ENCODE measurements at regions not wholly inside any gene's neighbourhood (a gene's known extent, or its start where the extent isn't known, plus 50 kb on each side); places are given as distances from the start of the nearest gene placed in this dataset.

- POLR2A ChIA-PET = no interaction called here
- no peaks in the 10 kb centered on the region for H3K27me3 Mint-ChIP-seq
- no peaks in the 10 kb centered on the region for H3K9me3 Mint-ChIP-seq
- H3K27ac Mint-ChIP-seq = no peak overlapping the region
- DNase-seq = no peak
- no peak overlapping the region for H3K4me3 Mint-ChIP-seq
- no peaks in the 10 kb centered on the region for H3K4me1 Mint-ChIP-seq
- CTCF ChIA-PET = no interaction called here
- no peaks in the 10 kb centered on the region for H3K36me3 Mint-ChIP-seq (ENCODE audit: low read depth)
Measured at GRCh38 chr13:74620308-74620707, 486.1 kb upstream of the KLF12 start.

DNA sequence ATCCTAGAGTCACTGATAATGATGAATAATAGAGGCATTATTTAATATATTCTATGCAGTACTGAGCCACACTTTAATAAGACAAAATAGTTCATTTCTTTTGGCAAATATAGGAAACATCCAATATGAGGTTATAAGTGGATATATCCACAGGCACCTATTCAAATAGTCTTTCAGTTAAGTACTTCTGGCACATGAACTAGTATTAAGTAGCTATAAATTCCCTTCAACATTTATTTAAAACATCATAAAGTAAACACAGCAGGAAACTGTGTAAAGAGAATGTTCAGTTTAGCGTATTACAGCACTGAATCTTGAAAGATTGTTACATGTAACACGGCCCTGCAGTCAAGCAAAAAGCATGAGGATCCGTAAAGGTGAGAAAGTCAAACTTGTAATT lies 463.3 kb upstream of the KLF12 start:
- DNase-seq = no peak
- H3K27me3 Mint-ChIP-seq = peaks cover 3% of the 10 kb centered on the region
- CTCF ChIA-PET = no interaction called here
- POLR2A ChIA-PET = no interaction called here
- H3K9me3 Mint-ChIP-seq = no peaks in the 10 kb centered on the region
- no peak overlapping the region for H3K4me3 Mint-ChIP-seq
- H3K36me3 Mint-ChIP-seq (ENCODE audit: low read depth) = no peaks in the 10 kb centered on the region
- no peak overlapping the region for H3K27ac Mint-ChIP-seq
- no peaks in the 10 kb centered on the region for H3K4me1 Mint-ChIP-seq

DNA sequence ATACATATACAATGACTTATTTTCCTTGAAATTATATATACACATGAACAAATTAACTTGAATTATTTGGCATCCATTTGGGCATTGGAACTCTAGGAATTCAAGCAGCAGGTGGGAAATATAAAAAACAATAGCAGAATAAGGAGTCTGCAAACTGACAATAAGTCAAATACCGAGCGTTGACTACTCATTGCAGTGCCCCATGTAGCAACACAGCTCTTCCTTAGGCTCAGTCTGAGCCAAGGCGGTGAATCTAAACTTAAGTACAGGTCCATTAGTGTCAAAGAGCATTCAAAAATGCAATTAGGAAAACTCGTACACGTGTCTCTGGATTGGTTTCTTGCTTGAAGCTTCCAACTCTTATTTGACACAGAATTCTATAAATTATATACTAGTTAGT lies 462.5 kb upstream of the KLF12 start:
- H3K9me3 Mint-ChIP-seq = no peaks in the 10 kb centered on the region
- H3K4me3 Mint-ChIP-seq = no peak overlapping the region
- no peaks in the 10 kb centered on the region for H3K4me1 Mint-ChIP-seq
- POLR2A ChIA-PET = no interaction called here
- no peak for DNase-seq
- CTCF ChIA-PET = no interaction called here
- H3K36me3 Mint-ChIP-seq (ENCODE audit: low read depth) = no peaks in the 10 kb centered on the region
- peaks cover 3% of the 10 kb centered on the region for H3K27me3 Mint-ChIP-seq
- H3K27ac Mint-ChIP-seq = no peak overlapping the region

DNA sequence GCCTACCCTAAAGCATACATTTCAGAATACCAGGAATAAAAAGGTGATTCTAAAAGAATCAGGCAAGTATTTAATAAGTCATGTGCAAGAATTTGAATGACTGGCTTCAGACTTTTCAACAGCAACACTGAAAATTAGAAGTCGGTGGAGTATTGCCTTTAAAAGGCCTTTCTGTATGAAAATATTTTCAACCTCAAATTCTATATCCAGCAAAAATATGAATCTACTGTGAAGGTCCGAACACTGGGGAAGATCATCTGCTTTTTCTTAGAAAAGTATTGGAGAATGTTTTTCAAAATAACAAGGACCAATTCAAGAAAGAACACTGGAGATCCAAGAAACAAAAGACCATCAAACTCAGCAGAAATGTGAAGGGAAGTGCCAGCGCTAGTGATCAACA lies 459.5 kb upstream of the KLF12 start:
- no peaks in the 10 kb centered on the region for H3K4me1 Mint-ChIP-seq
- ChIA-PET CTCF (no interaction called here), POLR2A (no interaction called here)
- H3K9me3 Mint-ChIP-seq = no peaks in the 10 kb centered on the region
- DNase-seq = no peak
- H3K4me3 Mint-ChIP-seq = no peak overlapping the region
- H3K27ac Mint-ChIP-seq = no peak overlapping the region
- H3K27me3 Mint-ChIP-seq = peaks cover 3% of the 10 kb centered on the region
- no peaks in the 10 kb centered on the region for H3K36me3 Mint-ChIP-seq (ENCODE audit: low read depth)

GRCh38 chr13:74586847-74587246 lies 452.6 kb upstream of the KLF12 start:
- no peaks in the 10 kb centered on the region for H3K9me3 Mint-ChIP-seq
- no peak overlapping the region for H3K27ac Mint-ChIP-seq
- CTCF ChIA-PET = no interaction called here
- H3K27me3 Mint-ChIP-seq = peaks cover 5% of the 10 kb centered on the region
- H3K4me1 Mint-ChIP-seq = no peaks in the 10 kb centered on the region
- POLR2A ChIA-PET = no interaction called here
- no peaks in the 10 kb centered on the region for H3K36me3 Mint-ChIP-seq (ENCODE audit: low read depth)
- DNase-seq = no peak
- H3K4me3 Mint-ChIP-seq = no peak overlapping the region

DNA sequence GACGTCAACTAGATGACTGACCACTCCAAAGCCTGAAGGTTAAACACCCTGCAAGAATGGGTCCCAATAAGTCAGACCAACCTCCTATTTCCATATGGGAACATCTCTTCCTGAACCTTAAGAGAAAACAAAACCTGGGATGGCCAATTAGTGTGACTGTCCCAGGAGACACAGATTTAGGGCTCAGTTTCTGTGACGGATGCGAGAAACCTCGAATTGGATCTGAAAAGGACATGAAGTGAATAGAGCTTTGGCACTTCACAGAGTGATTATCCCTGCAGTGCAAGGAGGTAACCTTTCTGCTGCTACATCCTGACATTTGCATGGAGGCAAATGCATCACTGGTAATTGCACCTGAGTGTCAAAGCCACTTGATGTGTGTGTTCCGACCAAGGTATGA lies 442.2 kb upstream of the KLF12 start:
- Mint-ChIP-seq H3K4me1 (peaks cover 18% of the 10 kb centered on the region), H3K9me3 (no peaks in the 10 kb centered on the region), H3K27ac (no peak overlapping the region), H3K4me3 (no peak overlapping the region), H3K36me3 (ENCODE audit: low read depth) (no peaks in the 10 kb centered on the region), H3K27me3 (peaks cover 30% of the 10 kb centered on the region)
- no peak for DNase-seq
- POLR2A ChIA-PET = no interaction called here
- CTCF ChIA-PET = no interaction called here

DNA sequence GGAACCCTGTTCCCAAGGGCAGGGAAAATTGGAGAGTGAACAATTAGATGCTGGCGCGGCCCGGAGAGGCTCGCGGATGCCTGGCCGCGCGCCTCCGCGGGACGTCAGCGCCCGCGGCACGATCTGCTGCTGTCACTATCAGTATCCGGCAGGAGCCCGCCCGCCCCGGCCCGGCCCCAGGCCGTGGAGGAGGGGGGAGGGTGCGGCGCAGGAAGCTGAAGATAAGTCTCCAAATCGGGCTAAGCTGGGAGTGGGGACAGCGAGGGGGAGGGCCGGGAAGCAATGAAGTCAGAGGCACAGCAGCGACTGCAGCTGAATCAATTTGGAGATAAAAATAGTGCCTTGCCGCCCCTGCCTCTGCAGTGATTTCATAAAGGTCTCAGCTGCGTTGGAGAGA lies 441.5 kb upstream of the KLF12 start:
- Mint-ChIP-seq H3K4me1 (peaks cover 18% of the 10 kb centered on the region), H3K27me3 (peaks cover 30% of the 10 kb centered on the region), H3K9me3 (no peaks in the 10 kb centered on the region), H3K27ac (no peak overlapping the region), H3K4me3 (peak overlapping the region; percentile 56), H3K36me3 (ENCODE audit: low read depth) (no peaks in the 10 kb centered on the region)
- POLR2A ChIA-PET = no interaction called here
- CTCF ChIA-PET = no interaction called here
- DNase-seq = peak; percentile 61

DNA sequence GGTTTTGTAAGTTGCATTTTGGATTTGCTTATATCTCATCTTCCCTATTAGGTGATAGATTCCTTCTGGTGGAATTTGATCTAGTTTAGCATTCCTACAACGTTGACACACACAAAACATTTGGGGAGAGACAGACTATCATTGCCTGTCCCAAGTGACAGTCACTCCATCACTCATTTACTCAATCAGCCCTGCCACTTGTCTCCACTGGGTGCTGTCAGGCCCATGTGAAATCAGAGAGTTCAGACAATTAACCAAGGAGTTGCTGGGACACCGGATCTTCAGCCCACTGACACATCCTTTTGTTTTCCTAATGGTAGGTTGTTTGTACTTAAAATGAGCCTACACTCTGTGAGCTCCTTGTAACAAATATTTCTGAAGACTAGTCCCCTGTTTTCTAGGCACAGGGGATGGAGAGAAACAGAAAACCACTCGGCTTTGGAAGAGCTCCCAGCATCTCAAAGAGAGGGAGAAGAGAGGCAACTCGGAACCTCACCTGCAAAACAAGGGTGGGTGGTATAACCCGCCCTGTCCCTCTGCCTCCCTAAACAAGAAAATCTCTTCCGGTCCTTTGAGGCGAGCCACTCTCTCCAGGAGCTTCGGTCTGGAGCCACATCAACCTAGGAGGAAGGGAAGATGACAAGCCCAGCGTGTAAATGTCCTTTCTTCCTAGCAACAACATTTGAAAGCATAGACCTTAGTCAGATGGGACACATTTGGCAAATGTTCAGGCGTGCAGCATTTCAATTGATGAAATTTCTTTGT lies 440.9 kb upstream of the KLF12 start:
- peaks cover 30% of the 10 kb centered on the region for H3K27me3 Mint-ChIP-seq
- no peak overlapping the region for H3K27ac Mint-ChIP-seq
- no peaks in the 10 kb centered on the region for H3K9me3 Mint-ChIP-seq
- no peaks in the 10 kb centered on the region for H3K36me3 Mint-ChIP-seq (ENCODE audit: low read depth)
- ChIA-PET POLR2A (no interaction called here), CTCF (no interaction called here)
- H3K4me3 Mint-ChIP-seq = peak overlapping the region; percentile 56
- DNase-seq = no peak
- H3K4me1 Mint-ChIP-seq = peaks cover 18% of the 10 kb centered on the region

DNA sequence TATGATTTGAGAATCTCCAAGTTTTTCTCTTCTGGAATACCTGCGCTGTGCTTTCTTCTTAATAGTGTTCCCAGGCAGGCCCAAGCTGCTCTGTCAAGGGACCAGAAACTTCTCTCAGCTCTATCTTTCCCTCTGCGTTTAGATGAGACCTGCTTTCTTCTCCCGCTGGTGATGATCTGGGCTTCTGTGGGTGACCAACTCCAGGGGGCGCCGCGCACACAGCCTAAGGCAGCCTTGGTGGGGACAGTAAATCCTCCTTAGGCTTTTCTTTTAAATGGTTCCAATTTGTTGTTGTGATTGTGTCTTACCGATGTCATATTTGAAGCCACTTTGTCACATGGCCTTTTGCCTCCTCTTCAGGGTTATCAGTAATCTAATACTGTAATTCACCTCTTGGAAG lies 439.4 kb upstream of the KLF12 start:
- no peaks in the 10 kb centered on the region for H3K36me3 Mint-ChIP-seq (ENCODE audit: low read depth)
- no peak for DNase-seq

GRCh38 chr13:74571811-74572210 lies 437.6 kb upstream of the KLF12 start:
- no peak overlapping the region for H3K4me3 Mint-ChIP-seq
- CTCF ChIA-PET = no interaction called here

More for the DNA sequence above, 439.4 kb upstream of the KLF12 start:
- no peak overlapping the region for H3K27ac Mint-ChIP-seq
- H3K9me3 Mint-ChIP-seq = no peaks in the 10 kb centered on the region
- no peak overlapping the region for H3K4me3 Mint-ChIP-seq
- peaks cover 18% of the 10 kb centered on the region for H3K4me1 Mint-ChIP-seq
- ChIA-PET POLR2A (no interaction called here), CTCF (interaction anchor here (0.8 kb wide), 1 partner anchor 646 kb away, joined by 3 read pairs; no protein-coding TSS in a partner anchor)
- peaks cover 28% of the 10 kb centered on the region for H3K27me3 Mint-ChIP-seq

GRCh38 chr13:74570834-74571233 lies 436.6 kb upstream of the KLF12 start:
- peaks cover 10% of the 10 kb centered on the region for H3K4me1 Mint-ChIP-seq
- no peak for DNase-seq
- no peaks in the 10 kb centered on the region for H3K9me3 Mint-ChIP-seq
- ChIA-PET CTCF (no interaction called here), POLR2A (no interaction called here)
- peaks cover 18% of the 10 kb centered on the region for H3K27me3 Mint-ChIP-seq
- no peak overlapping the region for H3K27ac Mint-ChIP-seq
- no peak overlapping the region for H3K4me3 Mint-ChIP-seq
- no peaks in the 10 kb centered on the region for H3K36me3 Mint-ChIP-seq (ENCODE audit: low read depth)

More at GRCh38 chr13:74571811-74572210, 437.6 kb upstream of the KLF12 start:
- peaks cover 18% of the 10 kb centered on the region for H3K4me1 Mint-ChIP-seq
- H3K9me3 Mint-ChIP-seq = no peaks in the 10 kb centered on the region
- no peaks in the 10 kb centered on the region for H3K36me3 Mint-ChIP-seq (ENCODE audit: low read depth)
- POLR2A ChIA-PET = no interaction called here
- no peak for DNase-seq
- peaks cover 25% of the 10 kb centered on the region for H3K27me3 Mint-ChIP-seq
- no peak overlapping the region for H3K27ac Mint-ChIP-seq

DNA sequence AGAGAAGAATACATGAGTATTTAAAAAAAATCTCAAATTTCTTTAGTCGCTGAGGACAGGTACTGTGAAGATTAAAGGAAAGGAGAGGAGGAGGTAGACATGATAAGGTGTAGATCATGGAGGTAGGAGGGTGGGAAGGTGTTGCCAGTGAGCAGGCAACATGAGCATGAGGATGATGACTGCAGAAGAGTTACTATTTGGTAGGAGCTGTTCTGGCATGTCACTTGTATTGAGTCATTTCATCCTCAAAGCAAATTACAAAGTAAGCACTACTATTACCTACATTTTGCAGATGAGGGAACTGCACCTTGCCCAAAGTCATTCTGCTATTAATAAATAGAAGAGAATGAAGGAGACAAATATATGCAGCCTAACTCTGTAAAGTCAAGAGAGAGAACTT lies 435.8 kb upstream of the KLF12 start:
- Mint-ChIP-seq H3K4me1 (peaks cover 3% of the 10 kb centered on the region), H3K36me3 (ENCODE audit: low read depth) (no peaks in the 10 kb centered on the region), H3K4me3 (no peak overlapping the region), H3K9me3 (no peaks in the 10 kb centered on the region), H3K27ac (no peak overlapping the region), H3K27me3 (peaks cover 15% of the 10 kb centered on the region)
- POLR2A ChIA-PET = no interaction called here
- DNase-seq = no peak
- CTCF ChIA-PET = no interaction called here

DNA sequence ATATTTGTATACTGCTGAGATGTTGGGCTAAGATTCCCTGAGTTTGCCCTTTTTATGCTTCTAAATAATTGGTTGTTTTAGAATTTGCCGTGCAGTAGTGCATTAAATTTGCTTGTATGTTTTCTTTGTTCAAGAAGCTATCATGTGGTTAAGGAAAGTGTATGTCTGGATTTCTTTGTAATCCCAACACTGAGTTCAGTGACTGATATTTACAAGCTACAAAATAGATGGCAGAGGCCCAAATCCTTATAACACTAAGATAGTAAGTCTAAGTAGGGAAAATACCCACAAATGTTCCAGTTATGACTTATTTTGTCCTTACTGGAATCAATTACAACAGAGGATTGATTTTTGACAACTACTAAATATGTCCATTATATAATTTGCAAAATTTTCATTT lies 435.0 kb upstream of the KLF12 start:
- ChIA-PET CTCF (no interaction called here), POLR2A (no interaction called here)
- no peaks in the 10 kb centered on the region for H3K36me3 Mint-ChIP-seq (ENCODE audit: low read depth)
- peaks cover 7% of the 10 kb centered on the region for H3K27me3 Mint-ChIP-seq
- H3K4me3 Mint-ChIP-seq = no peak overlapping the region
- H3K9me3 Mint-ChIP-seq = no peaks in the 10 kb centered on the region
- DNase-seq = no peak
- no peaks in the 10 kb centered on the region for H3K4me1 Mint-ChIP-seq
- H3K27ac Mint-ChIP-seq = no peak overlapping the region

- Mint-ChIP-seq H3K27ac (no peak overlapping the region), H3K4me3 (no peak overlapping the region), H3K9me3 (no peaks in the 10 kb centered on the region), H3K36me3 (ENCODE audit: low read depth) (no peaks in the 10 kb centered on the region), H3K27me3 (peaks cover 5% of the 10 kb centered on the region), H3K4me1 (no peaks in the 10 kb centered on the region)
- CTCF ChIA-PET = no interaction called here
- POLR2A ChIA-PET = no interaction called here
- no peak for DNase-seq
Measured at GRCh38 chr13:74567485-74567884, 433.3 kb upstream of the KLF12 start.

All from activated CD4-positive, alpha-beta memory T cell treated with anti-CD3 and anti-CD28 coated beads, Interleukin-2, amount 10 ng/mL, durations not matched to agents 7 days and 5 days (primary cell).